Endothelial cell (in vitro differentiated cells): ENCODE measurements at regions not wholly inside any gene's neighbourhood (a gene's known extent, or its start where the extent isn't known, plus 50 kb on each side); places are given as distances from the start of the nearest gene placed in this dataset.

Experiments used
- DNase-seq: peaks from one replicate; pipeline ENCODE4 v3.0.0; 2021; ENCODE audit warnings: low spot score
- H3K27ac Mint-ChIP-seq: one replicate; pipeline ENCODE4 v1.8.0; 2021; ENCODE audit warnings: mixed read lengths, inconsistent platforms; ENCODE audit not compliant: unreplicated experiment
- H3K27me3 Mint-ChIP-seq: one replicate; pipeline ENCODE4 v1.8.0; 2021; ENCODE audit warnings: mild to moderate bottlenecking, moderate library complexity, mixed read lengths, inconsistent platforms; ENCODE audit not compliant: unreplicated experiment
- H3K36me3 Mint-ChIP-seq: one replicate; pipeline ENCODE4 v1.8.0; 2021; ENCODE audit warnings: mild to moderate bottlenecking, low read depth, mixed read lengths, inconsistent platforms; ENCODE audit not compliant: unreplicated experiment
- H3K4me1 Mint-ChIP-seq: one replicate; pipeline ENCODE4 v1.8.0; 2021; ENCODE audit warnings: mild to moderate bottlenecking, mixed read lengths, inconsistent platforms; ENCODE audit not compliant: unreplicated experiment
- H3K4me3 Mint-ChIP-seq: one replicate; pipeline ENCODE4 v1.8.0; 2021; ENCODE audit warnings: mild to moderate bottlenecking, mixed read lengths, inconsistent platforms; ENCODE audit not compliant: unreplicated experiment
- H3K9me3 Mint-ChIP-seq: one replicate; pipeline ENCODE4 v1.8.0; 2021; ENCODE audit warnings: mixed read lengths, inconsistent platforms; ENCODE audit not compliant: unreplicated experiment
- TF ChIP-seq, protein P1 (sequence below): fragments of 200-600 bp; sonication (generic); IDR thresholded peaks from one replicate; pipeline ENCODE4 v1.5.0; 2021; ENCODE audit warnings: antibody characterized with exemption; ENCODE audit not compliant: unreplicated experiment

DNA sequence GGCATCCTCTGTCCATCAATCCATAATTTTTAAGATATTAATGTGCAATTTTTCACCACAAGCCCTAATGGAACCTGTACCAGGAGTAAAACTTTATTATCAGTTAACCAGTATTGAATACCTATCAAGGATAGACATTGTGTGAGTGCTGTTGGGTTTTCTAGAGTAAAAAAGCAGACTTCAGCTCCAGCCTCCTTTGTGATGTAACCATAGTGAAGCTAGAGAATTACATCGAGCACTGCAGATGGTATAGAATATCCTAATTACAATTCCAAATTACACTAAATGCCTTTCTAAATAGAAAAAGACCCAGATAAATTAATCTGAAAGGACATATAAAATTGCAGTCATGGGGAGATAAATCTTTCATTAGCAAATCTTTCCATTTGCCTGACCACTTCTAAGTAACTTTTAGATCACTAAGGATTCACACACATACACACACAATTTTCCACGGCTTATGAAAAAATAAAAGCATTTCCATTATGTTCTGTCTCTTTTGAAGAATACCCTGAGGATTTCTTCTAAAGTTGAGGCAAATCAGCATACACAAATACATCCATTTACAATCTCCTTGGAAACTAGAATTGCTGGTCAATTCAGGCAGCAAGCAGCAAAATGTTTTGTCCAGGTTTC is 117.1 kb upstream of the TANK start:
- no peak for DNase-seq
- no peaks in the 10 kb centered on the region for H3K4me1 Mint-ChIP-seq
- H3K27me3 Mint-ChIP-seq, result no peaks in the 10 kb centered on the region
- H3K4me3 Mint-ChIP-seq, result no peak overlapping the region
- TF ChIP-seq, protein P1, sequence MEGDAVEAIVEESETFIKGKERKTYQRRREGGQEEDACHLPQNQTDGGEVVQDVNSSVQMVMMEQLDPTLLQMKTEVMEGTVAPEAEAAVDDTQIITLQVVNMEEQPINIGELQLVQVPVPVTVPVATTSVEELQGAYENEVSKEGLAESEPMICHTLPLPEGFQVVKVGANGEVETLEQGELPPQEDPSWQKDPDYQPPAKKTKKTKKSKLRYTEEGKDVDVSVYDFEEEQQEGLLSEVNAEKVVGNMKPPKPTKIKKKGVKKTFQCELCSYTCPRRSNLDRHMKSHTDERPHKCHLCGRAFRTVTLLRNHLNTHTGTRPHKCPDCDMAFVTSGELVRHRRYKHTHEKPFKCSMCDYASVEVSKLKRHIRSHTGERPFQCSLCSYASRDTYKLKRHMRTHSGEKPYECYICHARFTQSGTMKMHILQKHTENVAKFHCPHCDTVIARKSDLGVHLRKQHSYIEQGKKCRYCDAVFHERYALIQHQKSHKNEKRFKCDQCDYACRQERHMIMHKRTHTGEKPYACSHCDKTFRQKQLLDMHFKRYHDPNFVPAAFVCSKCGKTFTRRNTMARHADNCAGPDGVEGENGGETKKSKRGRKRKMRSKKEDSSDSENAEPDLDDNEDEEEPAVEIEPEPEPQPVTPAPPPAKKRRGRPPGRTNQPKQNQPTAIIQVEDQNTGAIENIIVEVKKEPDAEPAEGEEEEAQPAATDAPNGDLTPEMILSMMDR, result no peak
- no peaks in the 10 kb centered on the region for H3K9me3 Mint-ChIP-seq
- H3K36me3 Mint-ChIP-seq, result no peaks in the 10 kb centered on the region
- no peak overlapping the region for H3K27ac Mint-ChIP-seq

GRCh38 chr2:161044095-161044865 is 115.9 kb upstream of the TANK start:
- Mint-ChIP-seq H3K4me1 (no peaks in the 10 kb centered on the region), H3K27me3 (no peaks in the 10 kb centered on the region), H3K9me3 (no peaks in the 10 kb centered on the region), H3K4me3 (no peak overlapping the region), H3K36me3 (no peaks in the 10 kb centered on the region), H3K27ac (no peak overlapping the region)
- TF ChIP-seq, protein P1, result no peak
- no peak for DNase-seq

DNA sequence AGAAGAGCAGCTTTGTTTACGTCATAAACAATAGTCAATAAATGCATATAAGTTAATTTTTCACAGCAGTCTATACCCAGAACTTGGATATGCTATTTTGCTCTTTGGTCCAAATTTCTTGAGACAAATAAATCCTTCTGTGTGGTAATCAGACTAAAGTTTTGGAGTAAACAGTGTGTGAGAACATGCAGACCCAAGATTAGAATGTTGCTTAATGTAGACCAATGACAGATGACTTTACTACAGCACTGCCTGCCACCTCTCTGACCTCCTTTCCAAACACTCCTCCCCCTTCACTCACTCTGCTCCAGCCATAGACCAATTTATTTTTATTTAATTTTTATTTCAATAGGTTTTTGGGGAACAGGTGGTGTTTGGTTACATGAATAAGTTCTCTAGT is 115.3 kb upstream of the TANK start:
- DNase-seq, result no peak
- H3K36me3 Mint-ChIP-seq, result no peaks in the 10 kb centered on the region
- no peak overlapping the region for H3K27ac Mint-ChIP-seq
- H3K4me1 Mint-ChIP-seq, result no peaks in the 10 kb centered on the region
- TF ChIP-seq, protein P1, result no peak
- no peaks in the 10 kb centered on the region for H3K9me3 Mint-ChIP-seq
- no peaks in the 10 kb centered on the region for H3K27me3 Mint-ChIP-seq
- no peak overlapping the region for H3K4me3 Mint-ChIP-seq

DNA sequence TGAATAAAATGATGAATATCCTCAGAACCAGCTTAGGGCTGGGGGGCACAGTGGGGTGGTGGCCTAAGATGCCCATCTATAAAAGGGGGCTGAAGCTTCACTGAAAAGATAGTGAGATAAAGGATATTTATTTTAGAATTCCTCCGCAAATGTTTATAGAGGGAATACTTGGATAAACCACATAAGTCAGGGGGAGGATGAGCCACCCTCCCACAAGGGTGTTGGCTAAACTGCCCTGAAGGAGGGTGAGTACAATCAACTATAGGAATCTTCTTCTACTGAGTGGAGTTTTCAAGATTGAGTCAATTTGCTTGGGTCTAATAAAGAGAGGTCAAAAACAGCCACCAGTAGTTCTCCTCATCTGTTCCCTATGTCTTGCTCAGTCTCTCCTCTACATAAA is 114.5 kb upstream of the TANK start:
- DNase-seq, result no peak
- no peak overlapping the region for H3K27ac Mint-ChIP-seq
- no peaks in the 10 kb centered on the region for H3K36me3 Mint-ChIP-seq
- no peak overlapping the region for H3K4me3 Mint-ChIP-seq
- H3K9me3 Mint-ChIP-seq, result no peaks in the 10 kb centered on the region
- no peaks in the 10 kb centered on the region for H3K4me1 Mint-ChIP-seq
- TF ChIP-seq, protein P1, result no peak
- no peaks in the 10 kb centered on the region for H3K27me3 Mint-ChIP-seq

GRCh38 chr2:161046876-161047275 is 113.4 kb upstream of the TANK start:
- no peak overlapping the region for H3K27ac Mint-ChIP-seq
- H3K27me3 Mint-ChIP-seq, result no peaks in the 10 kb centered on the region
- TF ChIP-seq, protein P1, result no peak
- H3K36me3 Mint-ChIP-seq, result no peaks in the 10 kb centered on the region
- H3K4me3 Mint-ChIP-seq, result no peak overlapping the region
- no peaks in the 10 kb centered on the region for H3K4me1 Mint-ChIP-seq
- no peak for DNase-seq
- no peaks in the 10 kb centered on the region for H3K9me3 Mint-ChIP-seq
